Right cardiac atrium (tissue), 5 donors: ENCODE measurements at regions not wholly inside any gene's neighbourhood (a gene's known extent, or its start where the extent isn't known, plus 50 kb on each side); places are given as distances from the start of the nearest gene placed in this dataset.

Experiments used
- ATAC-seq, 2 donors: fragments of 200-7000 bp; cut with Tn5 transposase; one replicate each; pipeline versions ENCODE4 v1.8.0 to v1.9.1; 2020; ENCODE audit warnings: moderate library complexity in 2 of 2, mild to moderate bottlenecking in 1 of 2
- DNase-seq, 3 donors: peaks; one replicate each; pipeline ENCODE4 v3.0.0-alpha.2; 2020
- H3K27ac ChIP-seq: one replicate; pipeline ENCODE4 v1.5.1; 2013; ENCODE audit warnings: mild to moderate bottlenecking, low read length, control low read depth, moderate library complexity
- H3K27me3 ChIP-seq: one replicate; pipeline ENCODE4 v1.6.1; 2013; ENCODE audit not compliant: control insufficient read depth, insufficient read depth
- H3K4me1 ChIP-seq: one replicate; pipeline ENCODE4 v1.6.1; 2013; ENCODE audit warnings: low read length; ENCODE audit not compliant: control insufficient read depth, insufficient read depth
- H3K4me3 ChIP-seq: one replicate; pipeline ENCODE4 v1.5.1; 2013; ENCODE audit warnings: low read length, control low read depth
- H3K9me3 ChIP-seq: one replicate; pipeline ENCODE4 v1.6.1; 2013; ENCODE audit warnings: low read length; ENCODE audit not compliant: control insufficient read depth
- WGBS: extraction: QIAGEN DNeasy Blood & Tissue Kit; methylation state at CpG from one replicate; pipeline ENCODE4 v1.1.7; 2013; 5-methylcytosine and 5-hydroxymethylcytosine counted together
- intact Hi-C, 4 donors: fragments of 100-400 bp; cut with DNase I; formaldehyde crosslinking; loops; one replicate each; pipeline versions ENCODE4 v1.11.0 to v1.14.0; 2022 to 2023
- donor health status: healthy with polysubstance abuse.
- donor health status: DM: no; HTN: yes; CAD: no.
- donor health status: DM: no; HTN: no; CAD: no.
- donor health status: DM: no; HTN: yes; CAD: no; lungs with severe emphysema.
- donor health status: DM: yes; HTN: yes; CAD: no.

DNA sequence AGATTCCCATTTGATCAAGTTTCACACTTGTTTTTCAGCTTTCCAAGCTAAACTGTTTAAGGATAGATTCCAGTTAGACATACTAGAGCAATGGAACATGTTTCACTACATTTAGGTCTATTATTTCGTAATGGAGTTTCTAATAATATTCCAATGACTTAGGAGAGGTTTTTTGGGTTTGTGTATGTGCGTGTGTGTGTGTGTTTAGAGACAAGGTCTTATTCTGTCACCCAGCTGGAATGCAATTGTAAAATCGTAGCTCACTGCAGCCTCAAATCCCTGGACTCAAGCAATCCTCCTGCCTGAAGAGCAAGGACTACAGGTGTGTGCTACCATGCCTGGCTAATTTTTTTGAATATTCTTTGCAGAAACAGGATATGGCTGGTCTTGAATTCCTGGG, 426.3 kb downstream of the ZFHX3 start:
- no peaks in the 10 kb centered on the region for H3K4me1 ChIP-seq
- DNase-seq (no peak), ATAC-seq (no peak)
- no peak overlapping the region for H3K27ac ChIP-seq
- no peaks in the 10 kb centered on the region for H3K9me3 ChIP-seq
- intact Hi-C loops = no loop called here
- no peaks in the 10 kb centered on the region for H3K27me3 ChIP-seq
- no peak overlapping the region for H3K4me3 ChIP-seq
- WGBS = 81% methylated on average over 3 of the region's 3 CpGs

DNA sequence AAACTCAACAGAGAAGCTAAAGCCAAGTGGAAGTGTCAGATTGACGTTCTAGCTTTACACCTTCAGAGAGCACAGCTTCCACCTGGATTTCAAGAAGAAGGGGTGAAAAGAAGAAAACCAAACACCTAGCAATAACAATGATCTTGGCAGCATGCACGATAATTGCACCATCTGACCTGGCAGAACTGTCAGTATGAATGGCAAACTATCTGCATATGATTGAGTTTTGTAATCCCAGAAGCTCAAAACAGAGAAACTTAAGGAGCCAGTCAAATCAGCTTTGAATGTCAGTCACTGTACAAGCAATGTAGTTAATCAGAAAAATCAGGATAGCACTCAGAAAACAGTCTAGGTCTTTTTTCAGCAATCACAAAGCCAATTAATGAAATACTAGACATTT, 427.1 kb downstream of the ZFHX3 start:
- Histone ChIP-seq H3K4me3 (no peak overlapping the region), H3K9me3 (no peaks in the 10 kb centered on the region), H3K4me1 (no peaks in the 10 kb centered on the region), H3K27me3 (no peaks in the 10 kb centered on the region), H3K27ac (no peak overlapping the region)
- WGBS = 66% methylated on average over 2 of the region's 2 CpGs
- DNase-seq (no peak), ATAC-seq (no peak)
- intact Hi-C loops = no loop called here

DNA sequence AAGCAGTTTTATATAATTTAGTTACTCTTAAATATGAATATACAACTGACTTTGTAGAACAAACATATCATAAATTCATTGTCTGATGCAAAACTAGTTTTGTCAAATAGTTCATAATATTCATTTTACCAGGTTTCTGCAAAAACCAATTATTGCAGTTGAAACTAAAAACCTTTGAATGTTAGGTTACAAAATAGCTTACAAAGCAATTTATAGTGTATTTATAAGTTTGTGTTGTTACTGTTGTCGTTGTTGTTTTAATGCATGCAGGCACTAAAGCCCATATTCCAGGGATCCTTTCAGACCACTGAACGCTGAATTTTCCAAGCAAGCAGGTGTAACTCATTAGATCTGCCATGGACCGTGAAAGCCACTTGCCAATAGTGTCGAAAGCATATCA, 427.6 kb downstream of the ZFHX3 start:
- Histone ChIP-seq H3K27me3 (no peaks in the 10 kb centered on the region), H3K4me1 (no peaks in the 10 kb centered on the region), H3K27ac (no peak overlapping the region), H3K4me3 (no peak overlapping the region), H3K9me3 (no peaks in the 10 kb centered on the region)
- intact Hi-C loops = no loop called here
- no peak for ATAC-seq
- WGBS = 86% methylated on average over 4 of the region's 4 CpGs
- no peak for DNase-seq

DNA sequence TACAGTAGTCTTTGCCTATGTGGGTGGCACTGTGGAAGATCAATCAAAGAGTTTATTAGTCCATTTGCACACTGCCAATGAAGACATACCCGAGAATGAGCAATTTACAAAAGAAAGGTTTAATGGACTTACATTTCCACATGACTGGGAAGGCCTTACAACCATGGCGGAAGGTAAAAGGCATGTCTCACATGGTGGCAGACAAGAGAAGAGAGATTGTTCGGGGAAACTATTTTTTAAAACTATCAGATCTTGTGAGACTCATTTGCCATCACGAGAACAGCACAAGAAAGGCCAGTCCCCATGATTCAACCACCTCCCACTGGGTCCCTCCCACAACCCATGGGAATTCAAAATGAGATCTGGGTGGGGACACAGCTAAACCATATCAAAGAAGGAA, 432.1 kb downstream of the ZFHX3 start:
- ATAC-seq = no peak
- Histone ChIP-seq H3K4me3 (no peak overlapping the region), H3K27ac (no peak overlapping the region), H3K27me3 (no peaks in the 10 kb centered on the region), H3K4me1 (no peaks in the 10 kb centered on the region), H3K9me3 (no peaks in the 10 kb centered on the region)
- intact Hi-C loops = no loop called here
- DNase-seq = no peak
- 89% methylated on average over 4 of the region's 4 CpGs for WGBS

DNA sequence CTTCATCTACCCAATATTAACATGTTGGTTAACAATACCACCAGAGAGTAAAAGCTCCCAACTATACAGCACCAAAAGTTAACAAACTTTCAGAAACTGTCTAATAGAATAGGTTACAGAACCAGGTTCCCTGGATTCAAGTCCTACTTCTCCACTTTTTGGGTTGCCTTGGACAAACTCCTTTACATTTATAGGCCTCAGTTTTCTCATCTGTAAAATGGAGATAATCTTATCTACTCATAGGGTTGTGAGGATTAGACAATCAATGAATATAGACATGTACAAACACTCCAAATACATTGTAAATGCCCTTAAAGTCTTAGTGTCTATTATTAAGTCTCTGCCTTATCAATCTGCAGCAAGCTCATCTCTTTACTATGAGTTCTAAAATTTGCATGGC, 435.2 kb downstream of the ZFHX3 start:
- H3K4me1 ChIP-seq = no peaks in the 10 kb centered on the region
- no peak overlapping the region for H3K27ac ChIP-seq

DNA sequence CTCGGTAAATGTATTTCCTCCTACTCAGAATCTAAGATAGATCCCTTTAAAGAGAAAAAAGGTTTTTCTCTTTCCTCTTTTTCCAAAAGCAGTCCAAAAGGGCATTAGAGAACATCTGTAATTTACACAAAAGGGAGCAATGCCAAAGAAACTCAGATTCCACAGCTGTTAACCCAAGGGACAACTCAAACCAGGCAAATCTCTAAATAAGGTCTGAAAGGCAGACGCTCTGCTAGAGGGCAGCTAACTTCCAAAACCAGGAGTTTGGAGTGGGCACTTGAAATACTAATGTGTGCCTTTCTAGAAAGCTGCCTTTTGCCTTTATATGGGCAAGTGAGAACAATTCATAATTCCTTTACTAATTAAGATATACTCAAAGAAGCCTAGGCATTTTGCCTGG, 435.7 kb downstream of the ZFHX3 start:
- H3K27ac ChIP-seq = no peak overlapping the region
- H3K9me3 ChIP-seq = no peaks in the 10 kb centered on the region
- ATAC-seq = no peak
- no peak for DNase-seq
- no peaks in the 10 kb centered on the region for H3K27me3 ChIP-seq
- no peak overlapping the region for H3K4me3 ChIP-seq
- H3K4me1 ChIP-seq = no peaks in the 10 kb centered on the region
- 36% methylated on average over 2 of the region's 2 CpGs for WGBS
- intact Hi-C loops = no loop called here

More for the DNA sequence above, 435.2 kb downstream of the ZFHX3 start:
- Histone ChIP-seq H3K9me3 (no peaks in the 10 kb centered on the region), H3K27me3 (no peaks in the 10 kb centered on the region), H3K4me3 (no peak overlapping the region)
- DNase-seq (no peak), ATAC-seq (no peak)
- intact Hi-C loops = no loop called here

DNA sequence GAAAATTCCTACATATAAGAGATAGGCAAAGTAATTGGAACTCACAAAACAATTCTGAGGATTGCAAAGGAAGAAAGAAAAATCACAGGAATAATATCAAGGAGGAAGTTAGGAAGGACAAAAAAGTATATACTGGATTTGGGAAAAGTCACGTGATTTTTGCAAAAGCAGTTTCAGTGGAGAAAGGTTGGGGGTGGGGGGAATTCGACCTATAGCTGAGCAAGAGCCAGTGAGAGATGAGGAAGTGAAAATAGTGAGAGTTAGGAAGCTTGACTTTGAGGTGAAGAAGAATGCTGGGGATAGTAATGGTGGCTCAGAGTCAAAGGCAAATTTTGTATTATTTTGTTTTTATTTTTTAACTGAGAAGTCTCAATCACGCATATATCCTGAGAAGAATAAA, 438.0 kb upstream of the PMFBP1 start:
- Histone ChIP-seq H3K4me3 (no peak overlapping the region), H3K9me3 (no peaks in the 10 kb centered on the region), H3K27ac (no peak overlapping the region), H3K27me3 (no peaks in the 10 kb centered on the region), H3K4me1 (no peaks in the 10 kb centered on the region)
- intact Hi-C loops = no loop called here
- DNase-seq (no peak), ATAC-seq (no peak)
- 73% methylated on average over 3 of the region's 3 CpGs for WGBS

DNA sequence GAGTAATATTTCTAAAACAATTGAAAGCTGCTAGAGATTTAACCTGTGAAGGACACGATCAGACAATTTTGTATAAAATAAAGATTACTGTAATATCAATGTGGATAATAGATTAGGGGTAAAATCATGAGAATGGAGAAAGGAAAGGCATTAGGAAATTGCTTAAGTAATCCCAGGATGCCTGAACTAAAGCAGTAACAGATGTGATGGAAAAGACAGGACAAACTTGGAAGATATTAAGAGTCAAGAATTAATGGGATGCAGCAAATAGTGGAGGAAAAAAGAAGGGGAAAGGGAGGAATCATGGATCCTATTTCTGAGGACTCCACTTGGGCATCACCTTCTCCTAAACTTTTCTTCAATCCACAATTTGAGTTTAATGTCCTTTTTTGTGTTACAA, 437.1 kb upstream of the PMFBP1 start:
- no peaks in the 10 kb centered on the region for H3K4me1 ChIP-seq
- H3K4me3 ChIP-seq = no peak overlapping the region
- H3K27me3 ChIP-seq = no peaks in the 10 kb centered on the region
- ATAC-seq = no peak
- H3K9me3 ChIP-seq = no peaks in the 10 kb centered on the region
- no peak for DNase-seq
- intact Hi-C loops = no loop called here
- H3K27ac ChIP-seq = no peak overlapping the region
- 78% methylated on average over 1 of the region's 1 CpG for WGBS

DNA sequence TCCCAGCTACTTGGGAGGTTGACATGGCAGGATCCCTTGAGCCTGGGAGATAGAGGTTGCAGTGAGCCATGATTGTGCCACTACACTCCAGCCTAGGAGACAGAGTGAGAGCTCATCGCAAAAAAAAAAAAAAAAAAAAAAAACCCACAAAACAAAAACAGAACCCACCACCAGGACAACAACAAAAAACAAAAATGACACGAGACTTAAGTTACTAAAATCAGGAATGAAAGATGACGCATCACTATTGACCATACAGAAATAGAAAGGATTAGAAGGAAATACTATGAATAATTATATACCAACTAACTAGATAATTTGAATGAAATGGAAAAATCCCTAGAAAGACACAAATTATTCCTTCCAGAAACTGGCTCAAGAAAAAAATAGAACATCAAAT, 432.4 kb upstream of the PMFBP1 start:
- intact Hi-C loops = no loop called here
- DNase-seq (no peak), ATAC-seq (no peak)
- WGBS = 87% methylated on average over 3 of the region's 3 CpGs
- H3K4me1 ChIP-seq = no peaks in the 10 kb centered on the region
- no peak overlapping the region for H3K27ac ChIP-seq
- H3K9me3 ChIP-seq = no peaks in the 10 kb centered on the region
- no peak overlapping the region for H3K4me3 ChIP-seq
- H3K27me3 ChIP-seq = no peaks in the 10 kb centered on the region

DNA sequence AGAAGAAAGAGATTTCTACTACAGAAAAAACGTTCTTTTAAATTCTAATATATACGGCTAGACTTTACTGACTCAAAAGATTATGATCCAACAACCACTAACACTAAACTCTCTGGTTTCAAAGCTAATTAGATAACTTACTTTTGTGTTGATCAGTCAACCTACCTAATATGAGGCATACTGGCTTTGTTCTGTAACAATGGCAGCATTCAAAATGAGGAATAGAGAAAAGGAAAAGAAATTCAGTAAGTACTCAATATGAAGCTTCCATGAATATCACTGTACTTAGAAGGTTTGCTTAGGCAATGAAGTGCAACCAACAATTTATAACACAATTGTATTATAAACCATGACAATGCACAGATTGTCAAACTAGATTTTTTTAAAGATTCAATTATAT, 430.5 kb upstream of the PMFBP1 start:
- intact Hi-C loops = no loop called here

DNA sequence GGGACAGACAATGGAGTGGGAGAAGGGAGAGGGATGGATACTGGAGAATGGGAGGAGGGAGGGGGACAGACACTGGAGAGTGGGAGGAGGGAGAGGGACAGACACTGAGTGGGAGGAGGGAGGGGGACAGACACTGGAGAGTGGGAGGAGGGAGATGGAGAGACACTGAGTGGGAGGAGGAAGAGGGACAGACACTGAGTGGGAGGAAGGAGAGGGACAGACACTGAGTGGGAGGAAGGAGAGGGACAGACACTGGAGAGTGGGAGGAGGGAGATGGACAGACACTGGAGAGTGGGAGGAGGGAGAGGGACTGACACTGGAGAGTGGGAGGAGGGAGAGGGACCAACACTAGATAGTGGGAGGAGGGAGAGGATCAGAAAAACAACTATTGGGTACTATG, 426.7 kb upstream of the PMFBP1 start:
- Histone ChIP-seq H3K4me3 (no peak overlapping the region), H3K9me3 (no peaks in the 10 kb centered on the region), H3K4me1 (no peaks in the 10 kb centered on the region), H3K27me3 (no peaks in the 10 kb centered on the region), H3K27ac (no peak overlapping the region)
- no peak for ATAC-seq
- intact Hi-C loops = no loop called here
- no peak for DNase-seq

More for the DNA sequence above, 430.5 kb upstream of the PMFBP1 start:
- Histone ChIP-seq H3K9me3 (no peaks in the 10 kb centered on the region), H3K4me1 (no peaks in the 10 kb centered on the region), H3K27ac (no peak overlapping the region), H3K27me3 (no peaks in the 10 kb centered on the region), H3K4me3 (no peak overlapping the region)
- ATAC-seq (no peak), DNase-seq (no peak)
- WGBS = 93% methylated on average over 2 of the region's 2 CpGs

DNA sequence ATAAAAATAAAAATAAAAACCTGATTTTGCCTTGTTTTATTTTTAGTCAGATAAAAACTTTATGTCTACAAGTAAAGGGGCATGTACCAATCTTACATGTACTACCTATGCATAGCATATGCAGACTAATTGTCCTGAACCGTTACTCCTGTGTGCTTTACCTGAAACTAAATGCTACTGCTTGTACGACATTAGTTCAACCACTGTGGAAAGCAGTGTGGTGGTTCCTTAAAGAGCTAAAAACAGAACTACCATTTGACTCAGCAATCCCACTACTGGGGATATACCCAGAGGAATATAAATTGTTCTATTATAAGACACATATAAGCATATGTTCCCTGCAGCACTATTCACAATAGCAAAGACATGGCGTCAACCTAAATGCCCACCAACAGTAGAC, 426.0 kb upstream of the PMFBP1 start:
- intact Hi-C loops = no loop called here
- no peaks in the 10 kb centered on the region for H3K27me3 ChIP-seq
- WGBS = 94% methylated on average over 3 of the region's 3 CpGs

More for the DNA sequence above, 426.0 kb upstream of the PMFBP1 start:
- no peaks in the 10 kb centered on the region for H3K9me3 ChIP-seq
- H3K4me3 ChIP-seq = no peak overlapping the region
- no peak for ATAC-seq
- DNase-seq = no peak
- no peak overlapping the region for H3K27ac ChIP-seq
- H3K4me1 ChIP-seq = no peaks in the 10 kb centered on the region
